MM.1S (cell line): ENCODE measurements at regions not wholly inside any gene's neighbourhood (a gene's known extent, or its start where the extent isn't known, plus 50 kb on each side); places are given as distances from the start of the nearest gene placed in this dataset.

Source experiments
- EZH2 ChIP-seq: fragments of 300-600 bp; sonication (generic); optimal IDR thresholded peaks from 2 replicates; pipeline ENCODE3; 2017; ENCODE audit warnings: low read depth, mild to moderate bottlenecking, antibody characterized with exemption, low read length, mixed read lengths
- TF ChIP-seq, protein P1 (sequence below): fragments of 300-600 bp; sonication (generic); IDR thresholded peaks from 2 replicates; pipeline ENCODE4 v1.5.1; 2016; ENCODE audit warnings: antibody characterized with exemption, low read length, mixed read lengths

- no peak for TF ChIP-seq EZH2
- TF ChIP-seq, protein P1, sequence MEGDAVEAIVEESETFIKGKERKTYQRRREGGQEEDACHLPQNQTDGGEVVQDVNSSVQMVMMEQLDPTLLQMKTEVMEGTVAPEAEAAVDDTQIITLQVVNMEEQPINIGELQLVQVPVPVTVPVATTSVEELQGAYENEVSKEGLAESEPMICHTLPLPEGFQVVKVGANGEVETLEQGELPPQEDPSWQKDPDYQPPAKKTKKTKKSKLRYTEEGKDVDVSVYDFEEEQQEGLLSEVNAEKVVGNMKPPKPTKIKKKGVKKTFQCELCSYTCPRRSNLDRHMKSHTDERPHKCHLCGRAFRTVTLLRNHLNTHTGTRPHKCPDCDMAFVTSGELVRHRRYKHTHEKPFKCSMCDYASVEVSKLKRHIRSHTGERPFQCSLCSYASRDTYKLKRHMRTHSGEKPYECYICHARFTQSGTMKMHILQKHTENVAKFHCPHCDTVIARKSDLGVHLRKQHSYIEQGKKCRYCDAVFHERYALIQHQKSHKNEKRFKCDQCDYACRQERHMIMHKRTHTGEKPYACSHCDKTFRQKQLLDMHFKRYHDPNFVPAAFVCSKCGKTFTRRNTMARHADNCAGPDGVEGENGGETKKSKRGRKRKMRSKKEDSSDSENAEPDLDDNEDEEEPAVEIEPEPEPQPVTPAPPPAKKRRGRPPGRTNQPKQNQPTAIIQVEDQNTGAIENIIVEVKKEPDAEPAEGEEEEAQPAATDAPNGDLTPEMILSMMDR, result no peak
These were observed 301.8 kb upstream of the MCTP2 start for GRCh38 chr15:93929375-93930094.
